Right cardiac atrium (tissue), 5 donors: ENCODE measurements at regions not wholly inside any gene's neighbourhood (a gene's known extent, or its start where the extent isn't known, plus 50 kb on each side); places are given as distances from the start of the nearest gene placed in this dataset.

ENCODE experiments used
- ATAC-seq, 2 donors: fragments of 200-7000 bp; cut with Tn5 transposase; one replicate each; pipeline versions ENCODE4 v1.8.0 to v1.9.1; 2020; ENCODE audit warnings: moderate library complexity in 2 of 2, mild to moderate bottlenecking in 1 of 2
- DNase-seq, 3 donors: peaks; one replicate each; pipeline ENCODE4 v3.0.0-alpha.2; 2020
- H3K27ac ChIP-seq: one replicate; pipeline ENCODE4 v1.5.1; 2013; ENCODE audit warnings: mild to moderate bottlenecking, low read length, control low read depth, moderate library complexity
- H3K27me3 ChIP-seq: one replicate; pipeline ENCODE4 v1.6.1; 2013; ENCODE audit not compliant: control insufficient read depth, insufficient read depth
- H3K4me1 ChIP-seq: one replicate; pipeline ENCODE4 v1.6.1; 2013; ENCODE audit warnings: low read length; ENCODE audit not compliant: control insufficient read depth, insufficient read depth
- H3K4me3 ChIP-seq: one replicate; pipeline ENCODE4 v1.5.1; 2013; ENCODE audit warnings: low read length, control low read depth
- H3K9me3 ChIP-seq: one replicate; pipeline ENCODE4 v1.6.1; 2013; ENCODE audit warnings: low read length; ENCODE audit not compliant: control insufficient read depth
- WGBS: extraction: QIAGEN DNeasy Blood & Tissue Kit; methylation state at CpG from one replicate; pipeline ENCODE4 v1.1.7; 2013; 5-methylcytosine and 5-hydroxymethylcytosine counted together
- intact Hi-C, 4 donors: fragments of 100-400 bp; cut with DNase I; formaldehyde crosslinking; loops; one replicate each; pipeline versions ENCODE4 v1.11.0 to v1.14.0; 2022 to 2023
- donor health status: healthy with polysubstance abuse.
- donor health status: DM: no; HTN: yes; CAD: no.
- donor health status: DM: no; HTN: no; CAD: no.
- donor health status: DM: no; HTN: yes; CAD: no; lungs with severe emphysema.
- donor health status: DM: yes; HTN: yes; CAD: no.

- Histone ChIP-seq H3K9me3 (no peaks in the 10 kb centered on the region), H3K4me1 (peaks cover 11% of the 10 kb centered on the region), H3K27me3 (no peaks in the 10 kb centered on the region), H3K4me3 (no peak overlapping the region), H3K27ac (no peak overlapping the region)
- ATAC-seq (no peak), DNase-seq (no peak)
- WGBS = 64% methylated on average over 10 of the region's 10 CpGs
- intact Hi-C loops = no loop called here
These were observed 205.3 kb upstream of the ZNF32 start for GRCh38 chr10:43854007-43854406.

- ATAC-seq (no peak), DNase-seq (no peak)
- Histone ChIP-seq H3K27ac (no peak overlapping the region), H3K4me3 (no peak overlapping the region), H3K4me1 (peaks cover 11% of the 10 kb centered on the region), H3K27me3 (no peaks in the 10 kb centered on the region), H3K9me3 (no peaks in the 10 kb centered on the region)
- WGBS = 94% methylated on average over 7 of the region's 7 CpGs
- intact Hi-C loops = no loop called here
These were observed 204.7 kb upstream of the ZNF32 start for GRCh38 chr10:43853369-43853768.

- Histone ChIP-seq H3K27ac (no peak overlapping the region), H3K4me1 (peaks cover 11% of the 10 kb centered on the region), H3K4me3 (no peak overlapping the region), H3K9me3 (no peaks in the 10 kb centered on the region), H3K27me3 (no peaks in the 10 kb centered on the region)
- DNase-seq (no peak), ATAC-seq (no peak)
- intact Hi-C loops = no loop called here
- WGBS = 96% methylated on average over 5 of the region's 5 CpGs
These were observed 204.0 kb upstream of the ZNF32 start for GRCh38 chr10:43852644-43853214.

- H3K27me3 ChIP-seq = no peaks in the 10 kb centered on the region
- no peak for ATAC-seq
- H3K4me3 ChIP-seq = no peak overlapping the region
- intact Hi-C loops = no loop called here
- 82% methylated on average over 9 of the region's 9 CpGs for WGBS
- no peaks in the 10 kb centered on the region for H3K9me3 ChIP-seq
- no peak overlapping the region for H3K27ac ChIP-seq
- peaks cover 11% of the 10 kb centered on the region for H3K4me1 ChIP-seq
- no peak for DNase-seq
These were observed 203.5 kb upstream of the ZNF32 start for GRCh38 chr10:43852149-43852548.

- DNase-seq (no peak), ATAC-seq (no peak)
- peaks cover 13% of the 10 kb centered on the region for H3K4me1 ChIP-seq
- no peaks in the 10 kb centered on the region for H3K27me3 ChIP-seq
- 92% methylated on average over 3 of the region's 3 CpGs for WGBS
- H3K9me3 ChIP-seq = no peaks in the 10 kb centered on the region
- intact Hi-C loops = no loop called here
- H3K4me3 ChIP-seq = no peak overlapping the region
- H3K27ac ChIP-seq = no peak overlapping the region
These were observed 202.3 kb upstream of the ZNF32 start for GRCh38 chr10:43851030-43851429.

- no peak for ATAC-seq
- Histone ChIP-seq H3K27me3 (no peaks in the 10 kb centered on the region), H3K4me1 (peaks cover 6% of the 10 kb centered on the region), H3K27ac (no peak overlapping the region), H3K4me3 (no peak overlapping the region), H3K9me3 (no peaks in the 10 kb centered on the region)
- no peak for DNase-seq
- intact Hi-C loops = no loop called here
- WGBS = 91% methylated on average over 3 of the region's 3 CpGs
These were observed 200.9 kb upstream of the ZNF32 start for GRCh38 chr10:43849551-43849950.

GRCh38 chr10:43846968-43847367, 198.3 kb upstream of the ZNF32 start:
- DNase-seq (no peak), ATAC-seq (peak; percentile 26 to 77)
- intact Hi-C loops = no loop called here
- Histone ChIP-seq H3K4me3 (no peak overlapping the region), H3K27ac (no peak overlapping the region), H3K27me3 (no peaks in the 10 kb centered on the region), H3K4me1 (peaks cover 8% of the 10 kb centered on the region), H3K9me3 (no peaks in the 10 kb centered on the region)
- 54% methylated on average over 4 of the region's 4 CpGs for WGBS

GRCh38 chr10:43846187-43846680, 197.6 kb upstream of the ZNF32 start:
- Histone ChIP-seq H3K4me3 (no peak overlapping the region), H3K27me3 (no peaks in the 10 kb centered on the region), H3K27ac (peak overlapping the region; percentile 94), H3K9me3 (no peaks in the 10 kb centered on the region), H3K4me1 (peaks cover 8% of the 10 kb centered on the region)
- ATAC-seq (peak; percentile 71 to 88), DNase-seq (peak; percentile 66 to 83 (median 83))
- WGBS = 25% methylated on average over 11 of the region's 11 CpGs
- intact Hi-C loops = no loop called here

GRCh38 chr10:43845121-43845520, 196.4 kb upstream of the ZNF32 start:
- 91% methylated on average over 5 of the region's 5 CpGs for WGBS
- ATAC-seq (no peak), DNase-seq (no peak)
- Histone ChIP-seq H3K27me3 (no peaks in the 10 kb centered on the region), H3K4me1 (peaks cover 8% of the 10 kb centered on the region), H3K27ac (no peak overlapping the region), H3K4me3 (no peak overlapping the region), H3K9me3 (no peaks in the 10 kb centered on the region)
- intact Hi-C loops = no loop called here

- Histone ChIP-seq H3K27ac (no peak overlapping the region), H3K4me3 (no peak overlapping the region), H3K27me3 (no peaks in the 10 kb centered on the region), H3K4me1 (peaks cover 8% of the 10 kb centered on the region), H3K9me3 (no peaks in the 10 kb centered on the region)
- 94% methylated on average over 4 of the region's 4 CpGs for WGBS
- no peak for ATAC-seq
- DNase-seq = no peak
- intact Hi-C loops = no loop called here
These were observed 195.5 kb upstream of the ZNF32 start for GRCh38 chr10:43844221-43844620.

GRCh38 chr10:43843321-43844101, 194.8 kb upstream of the ZNF32 start:
- no peaks in the 10 kb centered on the region for H3K27me3 ChIP-seq
- no peak overlapping the region for H3K4me3 ChIP-seq
- intact Hi-C loops = no loop called here
- peaks cover 8% of the 10 kb centered on the region for H3K4me1 ChIP-seq
- ATAC-seq = peak; percentile 19 to 63
- DNase-seq = peak; percentile 70 to 87 (median 79)
- 62% methylated on average over 9 of the region's 9 CpGs for WGBS
- no peak overlapping the region for H3K27ac ChIP-seq
- H3K9me3 ChIP-seq = no peaks in the 10 kb centered on the region
